HepG2 (cell line): ENCODE measurements at regions not wholly inside any gene's neighbourhood (a gene's known extent, or its start where the extent isn't known, plus 50 kb on each side); places are given as distances from the start of the nearest gene placed in this dataset.
A peak's percentile ranks its signal among the peaks of the same experiment; 100 is the strongest.

ENCODE experiments used
- ATAC-seq: fragments of 200-7000 bp; cut with Tn5 transposase; 3 replicates; pipeline ENCODE4 v1.9.1; 2020; ENCODE audit warnings: mild to moderate bottlenecking, moderate library complexity
- BruUV-seq: library from RNA; stranded (reverse); fragments of 400-500 nt; replicated peaks from 2 replicates; lab custom pipeline; 2021; lab: Mats Ljungman, UMichigan
- CTCF ChIA-PET: fragments of 300-600 bp; formaldehyde crosslinking; extraction: SDS; loops from one replicate; lab custom pipeline; 2021; ENCODE audit warnings: low total read pairs, inconsistent platforms, low intra/inter-chr PET ratio; lab: Yijun Ruan, JAX
- POLR2A ChIA-PET: fragments of 350-600 bp; sonication (Branson Sonifier 250); formaldehyde crosslinking; loops from one replicate; lab custom pipeline; 2020; ENCODE audit warnings: antibody characterized with exemption, inconsistent platforms; lab: Yijun Ruan, JAX
- DNase-seq: peaks from one replicate; pipeline ENCODE4 v3.0.0-alpha.2; 2015; ENCODE audit warnings: low spot score
- FAIRE-seq: peaks from 3 replicates; lab custom pipeline; 2011; peaks lifted over from hg19 to GRCh38; lab: Jason Lieb, UNC
- H2AFZ ChIP-seq: one replicate; pipeline ENCODE4 v1.6.1; 2011; ENCODE audit warnings: low read length, inconsistent platforms
- H3K27ac ChIP-seq: fragments of 300-600 bp; 3 replicates; pipeline ENCODE4 v1.8.0; 2011; ENCODE audit warnings: mixed run types, mild to moderate bottlenecking, mixed read lengths, low read length, inconsistent platforms; ENCODE audit not compliant: insufficient read depth; ENCODE audit errors: extremely low read length
- H3K27me3 ChIP-seq, 2 experiments: fragments of 200-600 bp in 1 of 2; 2 replicates in 1 of 2; 3 replicates in 1 of 2; pipeline versions ENCODE4 v1.6.0 to v1.8.0; 2011; ENCODE audit warnings: low read length in 2 of 2, mild to moderate bottlenecking in 2 of 2, moderate library complexity in 2 of 2, inconsistent platforms in 1 of 2; ENCODE audit not compliant: insufficient read depth in 2 of 2, control insufficient read depth in 1 of 2
- H3K36me3 ChIP-seq, 2 experiments: fragments of 200-600 bp in 1 of 2; replicated peaks in 1 of 2; 2 replicates in 1 of 2; 3 replicates in 1 of 2; pipeline versions ENCODE4 v1.5.1 to v1.8.0; 2011; ENCODE audit warnings: low read length in 2 of 2, inconsistent platforms in 1 of 2; ENCODE audit not compliant: insufficient read depth in 2 of 2, control insufficient read depth in 1 of 2
- H3K4me1 ChIP-seq: 2 replicates; pipeline ENCODE4 v1.5.1; 2012; ENCODE audit warnings: low read length, inconsistent platforms; ENCODE audit not compliant: insufficient read depth
- H3K4me2 ChIP-seq: 2 replicates; pipeline ENCODE4 v1.6.0; 2011; ENCODE audit warnings: low read depth, low read length, inconsistent platforms
- H3K4me3 ChIP-seq, 3 experiments: fragments of 200-600 bp in 1 of 3; sonication (generic), shearing (Covaris generic) in 1 of 3; replicated peaks in 1 of 3; 2 replicates each; pipeline ENCODE4 v1.5.1; 2011 to 2016; ENCODE audit warnings: low read length in 3 of 3, inconsistent platforms in 2 of 3, low read depth in 2 of 3, mild to moderate bottlenecking in 2 of 3, control low read depth in 1 of 3, mixed read lengths in 1 of 3; ENCODE audit not compliant: insufficient read depth in 1 of 3
- H3K79me2 ChIP-seq: one replicate; pipeline ENCODE4 v1.6.1; 2011; ENCODE audit warnings: low read length, inconsistent platforms; ENCODE audit not compliant: insufficient read depth
- H3K9ac ChIP-seq: 2 replicates; pipeline ENCODE4 v1.6.0; 2011; ENCODE audit warnings: mild to moderate bottlenecking, low read depth, low read length, inconsistent platforms; ENCODE audit not compliant: insufficient read depth
- H3K9me3 ChIP-seq: 2 replicates; pipeline ENCODE4 v1.5.1; 2012; ENCODE audit warnings: mild to moderate bottlenecking, low read length
- H4K20me1 ChIP-seq: 2 replicates; pipeline ENCODE4 v1.6.0; 2011; ENCODE audit warnings: inconsistent platforms, mild to moderate bottlenecking, low read length, moderate library complexity; ENCODE audit not compliant: insufficient read depth
- STAG1 ChIP-seq: sonication (generic); formaldehyde crosslinking; IDR thresholded peaks from 2 replicates; pipeline ENCODE4 v1.4.0; 2020; ENCODE audit warnings: missing genetic modification reagents
- ZNF260 ChIP-seq: sonication (generic); formaldehyde crosslinking; IDR thresholded peaks from 2 replicates; pipeline ENCODE4 v1.4.0; 2020; ENCODE audit warnings: missing genetic modification reagents, low read depth, mild to moderate bottlenecking, borderline replicate concordance
- WGBS: methylation state at CpG from one replicate; pipeline ENCODE4 v1.1.6; 2017; ENCODE audit warnings: low lambda C conversion rate; 5-methylcytosine and 5-hydroxymethylcytosine counted together
- in situ Hi-C: cut with HindIII; loops from 2 replicates; pipeline ENCODE4 v1.10.0; 2017; ENCODE audit warnings: low pct_unique_long_range_greater_than_20kb; ENCODE audit not compliant: extremely low pct_ligation_motif_present
- intact Hi-C: fragments of 100-400 bp; cut with micrococcal nuclease; formaldehyde crosslinking; loops from one replicate; pipeline ENCODE4 v1.10.0; 2022; ENCODE audit not compliant: unreplicated experiment
- TF ChIP-seq, protein P1 (sequence below): sonication (generic); formaldehyde crosslinking; IDR thresholded peaks from 2 replicates; pipeline ENCODE4 v1.4.0; 2020; ENCODE audit warnings: mild to moderate bottlenecking, missing genetic modification reagents
- TF ChIP-seq, protein P2 (sequence below): sonication (generic); formaldehyde crosslinking; IDR thresholded peaks from 2 replicates; pipeline ENCODE4 v1.5.0; 2020; ENCODE audit warnings: missing genetic modification reagents, mild to moderate bottlenecking, borderline replicate concordance
- TF ChIP-seq, protein P3 (sequence below): sonication (generic); formaldehyde crosslinking; IDR thresholded peaks from 2 replicates; pipeline ENCODE4 v1.5.0; 2020; ENCODE audit warnings: mild to moderate bottlenecking, missing genetic modification reagents, moderate library complexity

DNA sequence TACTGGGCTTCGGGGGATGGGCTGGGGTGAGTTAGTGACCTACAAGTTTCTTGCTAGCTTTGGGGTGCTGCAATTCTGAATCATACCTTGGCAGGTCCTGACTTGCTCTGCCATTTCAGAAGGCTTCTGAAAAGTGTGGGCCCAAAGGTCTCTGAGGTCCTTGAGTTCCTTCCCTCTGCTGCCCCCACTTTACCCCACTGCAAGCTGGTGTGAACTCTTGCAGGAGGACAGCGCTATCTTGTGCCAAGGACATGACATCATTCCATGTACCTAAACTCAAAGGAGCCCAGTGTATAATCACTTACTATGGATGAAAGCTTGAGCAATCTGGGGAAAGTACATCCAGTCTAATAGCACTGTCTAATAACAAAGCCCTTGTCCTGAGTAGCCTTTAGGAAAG, 157.4 kb downstream of the RMI1 start:
- in situ Hi-C loops: no loop called here
- no TSS peak for BruUV-seq
- intact Hi-C loops: no loop called here
- Histone ChIP-seq H3K27ac (no peak overlapping the region), H2AFZ (no peak overlapping the region), H3K4me2 (no peak overlapping the region), H3K4me3 (no peak overlapping the region)
- no CpG with 5 or more reads among the region's 2 CpGs for WGBS
- DNase-seq: no peak
- TF ChIP-seq, protein P1, sequence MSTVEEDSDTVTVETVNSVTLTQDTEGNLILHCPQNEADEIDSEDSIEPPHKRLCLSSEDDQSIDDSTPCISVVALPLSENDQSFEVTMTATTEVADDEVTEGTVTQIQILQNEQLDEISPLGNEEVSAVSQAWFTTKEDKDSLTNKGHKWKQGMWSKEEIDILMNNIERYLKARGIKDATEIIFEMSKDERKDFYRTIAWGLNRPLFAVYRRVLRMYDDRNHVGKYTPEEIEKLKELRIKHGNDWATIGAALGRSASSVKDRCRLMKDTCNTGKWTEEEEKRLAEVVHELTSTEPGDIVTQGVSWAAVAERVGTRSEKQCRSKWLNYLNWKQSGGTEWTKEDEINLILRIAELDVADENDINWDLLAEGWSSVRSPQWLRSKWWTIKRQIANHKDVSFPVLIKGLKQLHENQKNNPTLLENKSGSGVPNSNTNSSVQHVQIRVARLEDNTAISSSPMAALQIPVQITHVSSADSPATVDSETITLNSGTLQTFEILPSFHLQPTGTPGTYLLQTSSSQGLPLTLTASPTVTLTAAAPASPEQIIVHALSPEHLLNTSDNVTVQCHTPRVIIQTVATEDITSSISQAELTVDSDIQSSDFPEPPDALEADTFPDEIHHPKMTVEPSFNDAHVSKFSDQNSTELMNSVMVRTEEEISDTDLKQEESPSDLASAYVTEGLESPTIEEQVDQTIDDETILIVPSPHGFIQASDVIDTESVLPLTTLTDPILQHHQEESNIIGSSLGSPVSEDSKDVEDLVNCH (CRISPR knock-in tag): no peak
- TF ChIP-seq, protein P2, sequence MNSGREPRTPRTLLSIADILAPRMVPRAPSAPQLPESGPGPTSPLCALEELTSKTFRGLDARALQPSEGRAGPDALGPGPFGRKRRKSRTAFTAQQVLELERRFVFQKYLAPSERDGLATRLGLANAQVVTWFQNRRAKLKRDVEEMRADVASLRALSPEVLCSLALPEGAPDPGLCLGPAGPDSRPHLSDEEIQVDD: no peak
- TF ChIP-seq STAG1 (peak; percentile 38; the same call in 1 of the 2 replicates), ZNF260 (no peak)
- TF ChIP-seq, protein P3, sequence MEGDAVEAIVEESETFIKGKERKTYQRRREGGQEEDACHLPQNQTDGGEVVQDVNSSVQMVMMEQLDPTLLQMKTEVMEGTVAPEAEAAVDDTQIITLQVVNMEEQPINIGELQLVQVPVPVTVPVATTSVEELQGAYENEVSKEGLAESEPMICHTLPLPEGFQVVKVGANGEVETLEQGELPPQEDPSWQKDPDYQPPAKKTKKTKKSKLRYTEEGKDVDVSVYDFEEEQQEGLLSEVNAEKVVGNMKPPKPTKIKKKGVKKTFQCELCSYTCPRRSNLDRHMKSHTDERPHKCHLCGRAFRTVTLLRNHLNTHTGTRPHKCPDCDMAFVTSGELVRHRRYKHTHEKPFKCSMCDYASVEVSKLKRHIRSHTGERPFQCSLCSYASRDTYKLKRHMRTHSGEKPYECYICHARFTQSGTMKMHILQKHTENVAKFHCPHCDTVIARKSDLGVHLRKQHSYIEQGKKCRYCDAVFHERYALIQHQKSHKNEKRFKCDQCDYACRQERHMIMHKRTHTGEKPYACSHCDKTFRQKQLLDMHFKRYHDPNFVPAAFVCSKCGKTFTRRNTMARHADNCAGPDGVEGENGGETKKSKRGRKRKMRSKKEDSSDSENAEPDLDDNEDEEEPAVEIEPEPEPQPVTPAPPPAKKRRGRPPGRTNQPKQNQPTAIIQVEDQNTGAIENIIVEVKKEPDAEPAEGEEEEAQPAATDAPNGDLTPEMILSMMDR: peak; percentile 33; the same call in 1 of the 2 replicates
- TF ChIP-seq, all 625 proteins: peak for 2
- no peaks in the 10 kb centered on the region for H3K36me3 ChIP-seq
- ChIA-PET POLR2A (no interaction called here), CTCF (no interaction called here)
- no peak overlapping the region for H3K9ac ChIP-seq
- no peak for FAIRE-seq
- H4K20me1 ChIP-seq: no peaks in the 10 kb centered on the region
- no peak; the same call in 2 of the 3 replicates for ATAC-seq
- no peaks in the 10 kb centered on the region for H3K9me3 ChIP-seq
- no peaks in the 10 kb centered on the region for H3K79me2 ChIP-seq
- no peaks in the 10 kb centered on the region for H3K4me1 ChIP-seq
- H3K27me3 ChIP-seq: peaks cover 0 to 13% of the 10 kb centered on the region in 2 experiments; a peak in 1 of 5 replicates
